CD8-positive, alpha-beta memory T cell (primary cell): ENCODE measurements at regions not wholly inside any gene's neighbourhood (a gene's known extent, or its start where the extent isn't known, plus 50 kb on each side); places are given as distances from the start of the nearest gene placed in this dataset.

Experiments
- CTCF ChIA-PET: fragments of 350-600 bp; sonication (Branson Sonifier 250); formaldehyde crosslinking; loops from one replicate; lab custom pipeline; 2021; ENCODE audit warnings: antibody characterized with exemption; lab: Charles Lee
- POLR2A ChIA-PET: fragments of 350-600 bp; sonication (Branson Sonifier 250); formaldehyde crosslinking; loops from one replicate; lab custom pipeline; 2021; ENCODE audit warnings: antibody characterized with exemption; lab: Charles Lee
- DNase-seq, 5 donors: peaks; one replicate each; pipeline versions ENCODE4 v3.0.0 to v3.0.0-alpha.2; 2020 to 2022; ENCODE audit warnings: mixed read lengths in 1 of 5
- H3K27ac ChIP-seq: one replicate; pipeline ENCODE4 v1.7.0; 2013; ENCODE audit warnings: low read depth, mild to moderate bottlenecking, low read length, moderate library complexity
- H3K27me3 ChIP-seq: 2 replicates; pipeline ENCODE4 v1.7.0; 2013; ENCODE audit warnings: low read length, mild to moderate bottlenecking; ENCODE audit not compliant: insufficient read depth, poor library complexity, severe bottlenecking
- H3K36me3 ChIP-seq: 2 replicates; pipeline ENCODE4 v1.7.0; 2013; ENCODE audit warnings: mild to moderate bottlenecking, low read length, moderate library complexity; ENCODE audit not compliant: insufficient read depth
- H3K4me1 ChIP-seq: 2 replicates; pipeline ENCODE4 v1.7.0; 2013; ENCODE audit warnings: mild to moderate bottlenecking, low read length, moderate library complexity; ENCODE audit not compliant: insufficient read depth
- H3K4me3 ChIP-seq: 2 replicates; pipeline ENCODE4 v1.7.0; 2013; ENCODE audit warnings: mild to moderate bottlenecking, low read length
- H3K9me3 ChIP-seq: 2 replicates; pipeline ENCODE4 v1.7.0; 2013; ENCODE audit warnings: mild to moderate bottlenecking, low read length
- H3K27ac Mint-ChIP-seq, 8 donors: one replicate each; pipeline ENCODE4 v1.8.0; 2020 to 2021; ENCODE audit warnings: mixed read lengths in 8 of 8, mild to moderate bottlenecking in 6 of 8, inconsistent platforms in 3 of 8, moderate library complexity in 3 of 8
- H3K27me3 Mint-ChIP-seq, 2 donors: one replicate each; pipeline ENCODE4 v1.8.0; 2020 to 2021; ENCODE audit warnings: mixed read lengths in 2 of 2, mild to moderate bottlenecking in 1 of 2, moderate library complexity in 1 of 2
- H3K36me3 Mint-ChIP-seq, 3 donors: one replicate each; pipeline ENCODE4 v1.8.0; 2020 to 2021; ENCODE audit warnings: mixed read lengths in 3 of 3, inconsistent platforms in 1 of 3, mild to moderate bottlenecking in 1 of 3
- H3K4me1 Mint-ChIP-seq, 3 donors: one replicate each; pipeline ENCODE4 v1.8.0; 2020 to 2021; ENCODE audit warnings: mixed read lengths in 3 of 3, inconsistent platforms in 1 of 3, mild to moderate bottlenecking in 1 of 3
- H3K4me3 Mint-ChIP-seq, 7 donors: one replicate each; pipeline ENCODE4 v1.8.0; 2020 to 2021; ENCODE audit warnings: mixed read lengths in 7 of 7, mild to moderate bottlenecking in 6 of 7, moderate library complexity in 4 of 7, inconsistent platforms in 2 of 7
- H3K9me3 Mint-ChIP-seq, 5 donors: one replicate each; pipeline ENCODE4 v1.8.0; 2020 to 2022; ENCODE audit warnings: mixed read lengths in 5 of 5, mild to moderate bottlenecking in 3 of 5, moderate library complexity in 2 of 5, inconsistent platforms in 1 of 5

DNA sequence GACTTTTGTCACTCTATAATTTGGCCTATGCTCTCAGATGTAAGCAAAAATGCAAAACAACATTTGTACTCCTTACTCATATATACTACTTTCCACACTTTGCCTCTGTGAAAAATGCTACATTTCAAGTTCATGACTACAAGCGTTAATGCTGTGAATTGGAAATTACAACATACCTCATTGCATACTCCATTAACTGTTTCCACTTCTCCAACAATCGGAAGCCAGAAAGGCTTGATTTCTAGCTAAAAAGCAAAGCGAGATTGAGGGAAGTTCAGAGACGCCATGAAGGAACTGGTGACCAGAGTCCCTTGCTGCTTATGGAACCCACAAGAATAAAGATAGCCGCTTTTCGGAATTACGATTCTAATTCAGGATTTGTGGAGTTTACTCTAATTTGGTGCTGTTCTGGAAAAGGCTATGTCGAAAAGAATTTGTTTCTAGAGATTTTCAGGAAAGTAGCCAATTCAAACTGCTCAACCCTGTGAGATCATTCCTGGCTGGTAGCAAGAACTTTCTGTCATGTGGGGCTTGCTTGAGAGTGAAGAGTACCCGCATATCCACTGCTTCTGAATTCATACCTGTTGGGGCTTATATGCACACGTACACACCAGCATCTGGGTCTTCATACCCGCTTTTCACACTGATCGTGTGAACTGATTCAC lies 98.0 kb upstream of the CITED2 start:
- Histone ChIP-seq H3K36me3 (no peaks in the 10 kb centered on the region), H3K27me3 (no peaks in the 10 kb centered on the region), H3K27ac (no peak overlapping the region), H3K9me3 (no peaks in the 10 kb centered on the region), H3K4me1 (no peaks in the 10 kb centered on the region), H3K4me3 (no peak overlapping the region)
- peak overlapping the region in 1 of 8 donors; percentile 47 for H3K27ac Mint-ChIP-seq
- ChIA-PET CTCF (no interaction called here), POLR2A (interaction anchor here (0.7 kb wide), 1 partner anchor 564 kb away, joined by 3 read pairs; no protein-coding TSS in a partner anchor)
- H3K4me3 Mint-ChIP-seq, result no peak overlapping the region
- no peak for DNase-seq
- no peaks in the 10 kb centered on the region for H3K36me3 Mint-ChIP-seq
- no peaks in the 10 kb centered on the region for H3K9me3 Mint-ChIP-seq
- peaks cover 0 to 1% of the 10 kb centered on the region in 2 donors for H3K27me3 Mint-ChIP-seq
- peaks cover 13 to 24% (median 22%) of the 10 kb centered on the region in 3 donors for H3K4me1 Mint-ChIP-seq

DNA sequence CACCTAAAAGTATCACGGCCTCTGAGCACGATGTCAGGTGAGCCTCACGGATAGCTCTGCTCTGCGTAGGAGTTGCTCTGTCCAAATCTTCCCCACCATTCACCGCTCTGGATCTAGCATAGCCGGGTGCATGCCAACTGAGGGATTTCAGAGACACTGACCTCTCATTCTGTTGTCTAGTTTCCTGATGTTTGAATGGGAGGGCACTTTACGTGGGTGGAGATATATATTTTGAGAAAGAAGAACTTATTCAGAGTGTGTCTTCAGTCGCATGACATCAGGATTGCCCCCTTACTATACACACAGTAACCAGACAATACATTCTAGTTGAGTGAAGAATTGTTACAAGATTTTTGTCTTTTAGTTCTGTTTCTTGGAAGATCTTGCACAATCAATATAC lies 96.5 kb upstream of the CITED2 start:
- H3K4me1 ChIP-seq, result no peaks in the 10 kb centered on the region
- H3K9me3 ChIP-seq, result no peaks in the 10 kb centered on the region
- H3K9me3 Mint-ChIP-seq, result no peaks in the 10 kb centered on the region
- CTCF ChIA-PET, result no interaction called here
- no peaks in the 10 kb centered on the region for H3K27me3 ChIP-seq
- H3K27ac Mint-ChIP-seq, result no peak overlapping the region
- H3K27ac ChIP-seq, result no peak overlapping the region
- H3K4me3 ChIP-seq, result no peak overlapping the region
- DNase-seq, result no peak
- H3K36me3 Mint-ChIP-seq, result no peaks in the 10 kb centered on the region
- peaks cover 13 to 24% (median 22%) of the 10 kb centered on the region in 3 donors for H3K4me1 Mint-ChIP-seq
- no peaks in the 10 kb centered on the region for H3K36me3 ChIP-seq
- H3K4me3 Mint-ChIP-seq, result no peak overlapping the region
- peaks cover 0 to 1% of the 10 kb centered on the region in 2 donors for H3K27me3 Mint-ChIP-seq
- POLR2A ChIA-PET, result no interaction called here

DNA sequence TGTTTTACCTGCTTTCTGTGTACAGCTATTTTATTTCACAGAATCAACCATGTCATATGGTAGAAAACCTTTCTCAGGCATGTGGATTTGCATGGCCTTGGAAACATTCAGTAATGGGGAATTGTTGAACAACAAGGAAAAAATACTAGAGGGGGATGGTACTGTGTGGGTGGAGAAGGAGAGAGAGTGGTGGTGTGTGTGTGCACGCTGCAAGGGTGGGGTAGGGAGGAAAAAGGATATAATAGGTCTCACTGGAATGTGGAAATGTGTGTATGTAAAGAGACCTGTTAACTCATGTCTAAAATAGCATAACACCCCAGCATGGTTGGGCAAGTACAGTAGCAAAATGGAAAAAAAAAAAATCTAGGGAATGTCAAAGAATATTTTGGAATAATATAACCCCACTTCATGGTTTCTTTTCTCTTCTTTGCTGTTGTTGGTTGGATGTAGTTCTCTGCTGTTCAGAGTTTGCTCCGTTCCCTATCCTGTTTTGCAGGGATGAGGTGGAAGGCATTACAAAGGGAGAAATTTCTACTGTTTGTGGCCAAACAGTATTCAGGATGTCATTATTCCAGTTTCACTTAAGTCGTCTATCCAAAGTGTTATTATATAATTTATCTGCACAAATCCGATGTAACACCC lies 93.9 kb upstream of the CITED2 start:
- Histone ChIP-seq H3K4me3 (no peak overlapping the region), H3K27ac (no peak overlapping the region), H3K9me3 (no peaks in the 10 kb centered on the region), H3K27me3 (no peaks in the 10 kb centered on the region), H3K4me1 (no peaks in the 10 kb centered on the region), H3K36me3 (no peaks in the 10 kb centered on the region)
- Mint-ChIP-seq H3K36me3 (peaks cover 0 to 4% (median 2%) of the 10 kb centered on the region in 3 donors), H3K27me3 (peaks cover 0 to 1% of the 10 kb centered on the region in 2 donors), H3K9me3 (no peaks in the 10 kb centered on the region), H3K4me3 (no peak overlapping the region), H3K4me1 (peaks cover 4 to 7% (median 5%) of the 10 kb centered on the region in 3 donors), H3K27ac (no peak overlapping the region)
- no peak for DNase-seq
- POLR2A ChIA-PET, result no interaction called here
- CTCF ChIA-PET, result interaction anchor here (1.2 kb wide), 1 partner anchor 23 kb away, joined by 3 read pairs; no protein-coding TSS in a partner anchor

DNA sequence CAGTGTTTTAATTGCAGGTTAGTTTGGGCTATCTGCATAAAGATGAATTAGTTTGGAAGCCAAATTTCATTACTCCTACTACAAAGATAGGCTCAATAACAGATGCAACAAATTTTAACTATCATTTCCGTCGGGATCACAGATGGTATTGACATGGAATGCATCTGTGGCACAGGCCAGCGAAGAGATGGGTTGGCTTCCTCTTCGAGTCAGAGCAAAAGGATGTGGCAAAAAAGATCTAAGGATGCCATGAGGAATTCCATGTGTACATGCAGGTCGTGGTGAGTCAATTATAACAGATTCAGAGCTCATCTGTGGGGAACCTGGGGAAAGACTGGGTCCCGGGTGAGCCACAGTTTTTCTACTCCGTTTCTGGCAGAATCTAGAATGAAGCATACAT lies 83.0 kb upstream of the CITED2 start:
- no peaks in the 10 kb centered on the region for H3K36me3 ChIP-seq
- Mint-ChIP-seq H3K9me3 (no peaks in the 10 kb centered on the region), H3K4me1 (no peaks in the 10 kb centered on the region), H3K27me3 (no peaks in the 10 kb centered on the region), H3K4me3 (no peak overlapping the region), H3K36me3 (no peaks in the 10 kb centered on the region), H3K27ac (no peak overlapping the region)
- no peak overlapping the region for H3K4me3 ChIP-seq
- DNase-seq, result no peak
- no peaks in the 10 kb centered on the region for H3K9me3 ChIP-seq
- no peak overlapping the region for H3K27ac ChIP-seq
- ChIA-PET CTCF (no interaction called here), POLR2A (no interaction called here)
- no peaks in the 10 kb centered on the region for H3K4me1 ChIP-seq
- no peaks in the 10 kb centered on the region for H3K27me3 ChIP-seq

DNA sequence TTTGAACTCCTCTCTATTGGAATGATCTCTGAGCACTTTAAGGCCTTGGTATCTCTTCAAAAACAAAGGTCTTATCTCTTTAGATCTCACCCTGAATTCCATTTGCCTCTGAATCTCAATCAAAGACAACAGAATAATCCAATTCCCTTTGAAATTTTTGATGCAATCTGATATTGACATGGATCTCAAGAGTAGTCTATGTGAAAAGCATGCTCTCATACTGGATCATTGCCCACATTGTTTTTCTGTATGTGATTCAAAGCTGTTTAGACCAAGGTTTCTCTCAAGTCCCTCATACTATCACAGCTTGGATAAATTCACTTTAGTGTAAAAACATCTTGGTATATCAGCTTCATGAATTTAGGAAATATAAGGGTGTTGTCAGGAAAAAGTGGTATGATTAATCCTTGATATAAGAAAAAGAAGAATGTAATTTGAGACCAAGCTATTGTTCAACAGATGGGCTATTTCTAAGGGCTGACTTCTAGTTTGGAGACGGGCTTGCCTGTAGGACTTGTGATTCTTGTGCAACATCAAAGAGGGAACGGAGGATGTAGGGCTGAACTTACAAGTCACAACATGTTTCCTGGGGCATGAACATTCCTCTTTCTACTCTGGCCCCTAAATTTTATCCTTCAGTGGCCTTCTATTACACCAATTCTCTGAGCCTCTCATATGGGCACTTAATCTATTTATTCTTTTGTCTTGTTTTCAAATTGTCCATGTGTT lies 77.9 kb upstream of the CITED2 start:
- Mint-ChIP-seq H3K4me1 (peaks cover 0 to 6% (median 0%) of the 10 kb centered on the region in 3 donors), H3K36me3 (no peaks in the 10 kb centered on the region), H3K4me3 (no peak overlapping the region), H3K27ac (peak overlapping the region in 1 of 8 donors; percentile 41), H3K27me3 (no peaks in the 10 kb centered on the region), H3K9me3 (no peaks in the 10 kb centered on the region)
- POLR2A ChIA-PET, result no interaction called here
- Histone ChIP-seq H3K4me3 (no peak overlapping the region), H3K27ac (no peak overlapping the region), H3K27me3 (no peaks in the 10 kb centered on the region), H3K9me3 (no peaks in the 10 kb centered on the region), H3K36me3 (no peaks in the 10 kb centered on the region), H3K4me1 (no peaks in the 10 kb centered on the region)
- no peak for DNase-seq
- CTCF ChIA-PET, result no interaction called here

DNA sequence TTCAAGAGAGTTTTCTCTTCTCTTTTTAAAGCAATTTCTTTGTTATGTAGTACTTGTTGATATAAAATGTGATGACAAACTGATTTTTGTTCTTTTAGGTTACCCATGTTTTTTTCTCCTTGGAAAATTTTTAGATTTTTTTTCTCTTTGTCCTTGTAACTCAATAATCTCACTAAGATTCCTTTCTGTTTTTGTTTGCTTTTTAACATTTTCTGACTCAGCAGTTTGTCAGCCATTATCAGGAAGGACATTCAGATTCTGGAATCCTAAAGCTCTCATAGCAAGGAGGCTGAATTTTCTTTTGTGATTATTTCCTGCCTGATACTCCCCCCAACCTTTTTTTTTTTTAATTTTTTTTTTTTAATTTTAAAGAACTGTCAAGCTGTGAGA lies 75.2 kb upstream of the CITED2 start:
- CTCF ChIA-PET, result no interaction called here
- no peaks in the 10 kb centered on the region for H3K4me1 ChIP-seq
- H3K36me3 ChIP-seq, result no peaks in the 10 kb centered on the region
- Mint-ChIP-seq H3K27ac (no peak overlapping the region), H3K27me3 (no peaks in the 10 kb centered on the region), H3K36me3 (no peaks in the 10 kb centered on the region), H3K9me3 (peaks cover 0 to 2% (median 0%) of the 10 kb centered on the region in 5 donors), H3K4me3 (no peak overlapping the region), H3K4me1 (peaks cover 0 to 6% (median 0%) of the 10 kb centered on the region in 3 donors)
- POLR2A ChIA-PET, result no interaction called here
- H3K27me3 ChIP-seq, result no peaks in the 10 kb centered on the region
- H3K27ac ChIP-seq, result peak overlapping the region; percentile 30
- H3K4me3 ChIP-seq, result no peak overlapping the region
- H3K9me3 ChIP-seq, result no peaks in the 10 kb centered on the region
- DNase-seq, result no peak

DNA sequence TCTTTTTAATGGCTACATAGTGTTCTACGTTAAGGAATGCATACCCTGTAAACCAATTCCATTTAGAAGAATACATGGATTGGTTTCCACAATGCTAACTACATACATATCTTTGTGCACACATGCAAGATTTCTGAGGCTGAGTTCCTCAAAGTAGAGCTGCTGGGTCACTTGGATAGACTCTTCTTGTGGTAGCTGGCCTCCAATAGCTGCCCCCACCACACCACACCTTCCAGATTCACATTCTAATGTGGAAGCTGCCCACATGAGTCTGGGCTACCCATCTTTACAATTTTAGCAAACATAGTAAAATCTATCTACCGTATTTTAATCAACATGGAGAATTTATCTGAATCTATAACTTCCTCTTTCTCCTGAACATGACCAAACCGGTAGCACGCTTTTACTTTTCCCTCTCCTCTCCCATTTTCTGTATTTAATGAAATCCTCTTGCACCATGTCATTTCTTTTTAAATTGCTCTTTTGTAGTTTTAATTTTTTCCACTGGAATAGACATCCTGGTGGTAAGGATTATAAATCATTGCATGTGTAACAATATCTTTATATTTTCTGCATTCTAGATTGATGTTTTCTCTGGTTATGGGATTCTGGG lies 74.7 kb upstream of the CITED2 start:
- Mint-ChIP-seq H3K27ac (no peak overlapping the region), H3K4me3 (no peak overlapping the region), H3K4me1 (peaks cover 0 to 6% (median 0%) of the 10 kb centered on the region in 3 donors), H3K27me3 (no peaks in the 10 kb centered on the region), H3K36me3 (no peaks in the 10 kb centered on the region), H3K9me3 (peaks cover 0 to 2% (median 0%) of the 10 kb centered on the region in 5 donors)
- no peak for DNase-seq
- no peaks in the 10 kb centered on the region for H3K36me3 ChIP-seq
- ChIA-PET CTCF (no interaction called here), POLR2A (no interaction called here)
- H3K4me1 ChIP-seq, result no peaks in the 10 kb centered on the region
- no peaks in the 10 kb centered on the region for H3K9me3 ChIP-seq
- H3K27me3 ChIP-seq, result no peaks in the 10 kb centered on the region
- no peak overlapping the region for H3K4me3 ChIP-seq
- H3K27ac ChIP-seq, result peak overlapping the region; percentile 30
